AG10803 (cell line): ENCODE measurements at regions not wholly inside any gene's neighbourhood (a gene's known extent, or its start where the extent isn't known, plus 50 kb on each side); places are given as distances from the start of the nearest gene placed in this dataset.

Source experiments
- DNase-seq: peaks from one replicate; pipeline ENCODE4 v3.0.0; 2010; ENCODE audit warnings: low read depth
- H3K4me3 ChIP-seq: 2 replicates; pipeline ENCODE4 v1.5.1; 2011; ENCODE audit warnings: mild to moderate bottlenecking, low read length, control low read depth
- CTCF ChIP-seq: conservative IDR thresholded peaks from 2 replicates; pipeline ENCODE4 v1.5.1; 2011; ENCODE audit warnings: mild to moderate bottlenecking, low read length, control low read depth, inconsistent platforms

- no peak overlapping the region for H3K4me3 ChIP-seq
- DNase-seq, result no peak
- TF ChIP-seq CTCF, result no peak
Measured at GRCh38 chr6:113750151-113750855, 106.8 kb upstream of the MARCKS start.

DNA sequence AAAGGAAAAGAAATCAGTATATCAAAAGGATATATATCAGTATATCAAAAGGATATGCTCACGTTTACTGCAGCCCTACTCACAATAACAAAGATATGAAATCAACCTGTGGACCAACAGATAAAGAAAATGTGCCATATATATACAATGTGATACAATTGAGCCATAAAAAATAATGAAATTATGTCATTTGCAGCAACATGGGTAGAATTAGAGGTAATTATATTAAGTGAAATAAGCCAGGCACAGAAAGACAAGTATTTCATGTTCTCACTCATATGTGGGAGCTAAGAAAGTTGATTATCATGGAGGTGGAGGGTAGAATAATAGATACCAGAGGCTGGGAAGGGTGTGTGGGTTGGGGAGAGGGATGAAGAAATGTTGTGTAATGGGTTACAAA is 102.9 kb upstream of the MARCKS start:
- no peak for TF ChIP-seq CTCF
- no peak overlapping the region for H3K4me3 ChIP-seq
- DNase-seq, result no peak

DNA sequence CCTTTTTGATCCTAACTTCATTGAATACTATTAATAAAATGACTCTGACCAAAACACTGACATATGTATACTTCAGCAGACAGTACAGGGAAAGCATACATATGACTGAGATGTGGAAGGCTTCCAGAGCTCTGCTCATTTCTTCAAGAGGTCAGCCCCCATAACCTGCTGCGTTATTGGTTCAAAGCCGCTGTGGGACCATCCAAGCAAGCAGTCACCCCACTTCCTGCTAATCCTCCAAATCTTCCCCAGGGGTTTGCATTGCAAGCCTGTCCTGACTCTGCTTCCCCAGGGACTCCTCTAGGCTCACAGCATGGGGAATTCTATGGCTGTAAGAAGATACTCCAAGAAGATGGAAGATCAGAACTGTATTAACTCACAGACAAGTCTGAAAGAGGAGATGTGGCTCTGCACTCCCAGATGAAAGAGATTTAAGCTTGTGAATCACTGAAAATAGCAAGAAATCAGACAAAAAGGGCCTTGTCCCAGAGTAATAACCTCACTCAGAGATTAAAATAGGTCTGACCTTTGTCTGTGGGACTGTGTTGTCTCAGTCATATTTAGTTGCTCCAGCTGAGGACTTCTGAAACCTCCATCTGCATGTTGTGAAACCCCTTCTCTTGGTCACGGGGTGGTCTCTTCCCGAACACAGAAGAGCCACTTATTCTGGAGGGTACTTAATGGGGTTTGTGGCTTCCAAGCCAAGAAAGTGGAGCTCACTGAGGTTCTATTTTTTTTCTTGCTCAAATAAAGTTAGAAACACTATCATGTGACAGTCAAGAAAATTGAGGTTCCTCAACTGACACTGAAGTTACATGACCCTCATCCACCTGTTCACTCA is 101.5 kb upstream of the MARCKS start:
- H3K4me3 ChIP-seq, result no peak overlapping the region
- TF ChIP-seq CTCF, result no peak
- DNase-seq, result no peak

GRCh38 chr6:113756290-113756665 is 100.9 kb upstream of the MARCKS start:
- TF ChIP-seq CTCF, result no peak
- DNase-seq, result no peak
- H3K4me3 ChIP-seq, result no peak overlapping the region

GRCh38 chr6:113758214-113758613 is 98.9 kb upstream of the MARCKS start:
- no peak for DNase-seq
- no peak for TF ChIP-seq CTCF
- no peak overlapping the region for H3K4me3 ChIP-seq

DNA sequence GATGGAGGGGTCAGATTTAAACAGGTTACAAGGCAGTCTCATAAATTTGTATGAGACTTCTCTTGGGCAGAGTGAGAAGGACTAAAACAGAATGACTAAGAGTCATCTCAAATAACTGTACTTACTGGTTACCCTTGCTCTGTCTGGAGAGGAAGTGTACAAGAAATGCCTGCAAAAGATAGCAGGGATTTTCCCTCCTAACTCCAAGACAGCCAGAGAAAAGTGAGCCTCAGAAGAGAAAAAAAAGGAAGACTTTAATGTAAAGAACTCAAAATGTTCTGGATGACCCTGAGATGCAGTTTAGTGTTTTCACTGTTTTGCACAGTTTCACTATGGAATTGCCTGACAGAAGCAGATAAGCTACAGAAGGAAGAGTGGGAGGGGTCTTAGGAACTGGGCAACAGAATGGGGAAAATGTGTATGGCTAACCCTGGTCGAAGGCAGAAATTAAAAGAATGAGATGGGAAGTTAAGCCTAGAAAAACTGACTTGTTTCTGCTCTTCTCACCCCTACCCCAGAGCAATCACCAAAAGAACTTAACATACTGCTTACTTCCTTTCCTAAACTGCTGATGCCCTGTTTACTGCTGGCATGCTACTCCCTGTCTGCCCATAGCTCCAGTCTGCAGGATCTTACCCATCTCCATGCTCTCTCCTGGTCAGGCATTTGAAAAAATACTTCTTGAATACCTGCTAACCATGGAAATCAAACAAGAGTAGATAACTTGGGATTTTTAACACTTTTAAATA is 98.1 kb upstream of the MARCKS start:
- DNase-seq, result no peak
- no peak for TF ChIP-seq CTCF
- no peak overlapping the region for H3K4me3 ChIP-seq
